ENCODE measurements at regions not wholly inside any gene's neighbourhood (a gene's known extent, or its start where the extent isn't known, plus 50 kb on each side); places are given as distances from the start of the nearest gene placed in this dataset.

GRCh38 chr12:102601621-102602020 is 121.3 kb upstream of the IGF1 start:
- no peak for DNase-seq (ENCODE audit: low read depth in 1 of 2, low spot score in 1 of 2)

DNA sequence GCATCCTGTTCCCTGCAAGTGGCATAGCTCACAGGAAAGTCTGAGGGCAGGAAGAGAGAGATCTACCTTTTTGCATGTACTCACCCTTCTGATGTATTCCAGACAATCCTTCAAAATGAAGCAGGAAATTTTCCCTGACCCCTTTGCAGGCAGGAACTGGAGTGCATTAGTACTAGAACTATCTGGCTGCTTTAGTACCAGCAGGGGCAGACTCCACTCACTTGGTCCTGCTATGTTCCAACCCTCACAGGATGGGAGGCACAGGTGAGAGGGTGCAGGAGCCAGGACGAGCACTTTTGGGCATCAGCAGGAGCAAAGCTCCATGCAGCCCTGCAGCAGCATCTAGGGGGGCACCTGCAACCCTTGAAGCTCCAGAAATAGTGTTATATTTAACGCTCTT is 116.3 kb upstream of the IGF1 start:
- DNase-seq (ENCODE audit: low read depth in 1 of 2, low spot score in 1 of 2) = no peak

DNA sequence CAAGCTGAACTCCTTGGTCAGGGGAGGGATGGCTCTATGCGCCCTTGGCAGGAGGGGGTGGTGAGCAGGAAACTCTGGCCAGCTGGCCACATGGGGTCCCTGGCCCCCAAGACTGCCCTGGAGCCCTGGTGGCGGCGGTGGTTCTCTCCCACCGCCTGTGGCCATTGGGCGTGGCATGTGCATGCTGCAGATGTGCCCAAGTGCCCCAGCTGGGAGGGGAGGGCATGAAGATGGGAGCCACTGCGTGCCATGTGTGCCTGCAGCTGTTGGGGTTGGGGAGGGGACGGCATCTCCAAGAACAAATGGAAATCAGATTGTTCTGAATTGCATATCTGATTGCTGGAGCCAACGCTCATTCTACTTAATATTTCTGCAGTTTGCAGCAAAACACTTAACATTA is 115.7 kb upstream of the IGF1 start:
- no peak for DNase-seq (ENCODE audit: low read depth in 1 of 2, low spot score in 1 of 2)

GRCh38 chr12:102595315-102595714 is 115.0 kb upstream of the IGF1 start:
- DNase-seq (ENCODE audit: low read depth in 1 of 2, low spot score in 1 of 2) = no peak

GRCh38 chr12:102593134-102593533 is 112.8 kb upstream of the IGF1 start:
- DNase-seq (ENCODE audit: low read depth in 1 of 2, low spot score in 1 of 2) = no peak

- no peak for DNase-seq (ENCODE audit: low read depth in 1 of 2, low spot score in 1 of 2)
These were observed 111.8 kb upstream of the IGF1 start for GRCh38 chr12:102592134-102592533.

GRCh38 chr12:102573237-102573636 is 92.9 kb upstream of the IGF1 start:
- DNase-seq (ENCODE audit: low read depth in 1 of 2, low spot score in 1 of 2) = no peak

DNA sequence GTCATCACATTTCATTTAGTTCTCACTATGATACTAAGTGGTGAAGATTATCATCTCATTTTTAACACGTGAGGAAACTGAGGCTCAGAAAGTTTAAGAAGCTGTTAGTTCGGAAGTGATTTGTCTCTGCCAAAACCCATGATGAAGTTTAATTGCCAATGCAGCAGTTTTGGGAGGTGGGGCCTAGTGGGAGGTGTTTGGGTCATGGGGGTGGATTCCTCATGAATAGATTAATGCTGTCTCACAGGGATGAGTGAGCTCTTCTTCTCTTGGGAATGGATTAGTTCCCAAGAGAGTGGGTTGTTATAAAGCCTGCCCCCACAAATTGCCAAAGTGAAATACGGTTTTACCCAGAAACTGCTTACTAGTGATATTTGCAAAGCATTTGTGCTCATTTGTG is 91.5 kb upstream of the IGF1 start:
- DNase-seq (ENCODE audit: low read depth in 1 of 2, low spot score in 1 of 2) = no peak

GRCh38 chr12:102570256-102570655 is 89.9 kb upstream of the IGF1 start:
- DNase-seq (ENCODE audit: low read depth in 1 of 2, low spot score in 1 of 2) = no peak

DNA sequence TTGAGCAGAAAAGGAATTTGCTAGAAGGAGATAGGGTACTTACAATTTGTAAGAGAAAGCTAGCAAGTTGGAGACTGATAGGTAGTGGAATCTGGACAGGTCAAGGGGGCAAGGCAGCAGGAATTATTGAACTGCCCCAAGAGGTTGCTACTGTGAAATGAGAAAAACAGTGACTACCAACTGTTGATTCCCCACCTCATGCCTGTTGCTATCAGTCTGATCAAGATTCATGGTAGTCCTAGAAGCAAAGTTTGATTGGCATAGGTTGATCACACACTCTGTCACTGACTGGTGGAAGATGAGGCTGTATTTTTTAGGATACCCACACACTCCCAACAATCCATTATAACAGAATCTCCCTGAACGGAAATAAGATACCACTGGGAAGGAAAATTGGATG is 89.4 kb upstream of the IGF1 start:
- no peak for DNase-seq (ENCODE audit: low read depth in 1 of 2, low spot score in 1 of 2)

- no peak for DNase-seq (ENCODE audit: low read depth in 1 of 2, low spot score in 1 of 2)
These were observed 87.9 kb upstream of the IGF1 start for GRCh38 chr12:102568276-102568675.

DNA sequence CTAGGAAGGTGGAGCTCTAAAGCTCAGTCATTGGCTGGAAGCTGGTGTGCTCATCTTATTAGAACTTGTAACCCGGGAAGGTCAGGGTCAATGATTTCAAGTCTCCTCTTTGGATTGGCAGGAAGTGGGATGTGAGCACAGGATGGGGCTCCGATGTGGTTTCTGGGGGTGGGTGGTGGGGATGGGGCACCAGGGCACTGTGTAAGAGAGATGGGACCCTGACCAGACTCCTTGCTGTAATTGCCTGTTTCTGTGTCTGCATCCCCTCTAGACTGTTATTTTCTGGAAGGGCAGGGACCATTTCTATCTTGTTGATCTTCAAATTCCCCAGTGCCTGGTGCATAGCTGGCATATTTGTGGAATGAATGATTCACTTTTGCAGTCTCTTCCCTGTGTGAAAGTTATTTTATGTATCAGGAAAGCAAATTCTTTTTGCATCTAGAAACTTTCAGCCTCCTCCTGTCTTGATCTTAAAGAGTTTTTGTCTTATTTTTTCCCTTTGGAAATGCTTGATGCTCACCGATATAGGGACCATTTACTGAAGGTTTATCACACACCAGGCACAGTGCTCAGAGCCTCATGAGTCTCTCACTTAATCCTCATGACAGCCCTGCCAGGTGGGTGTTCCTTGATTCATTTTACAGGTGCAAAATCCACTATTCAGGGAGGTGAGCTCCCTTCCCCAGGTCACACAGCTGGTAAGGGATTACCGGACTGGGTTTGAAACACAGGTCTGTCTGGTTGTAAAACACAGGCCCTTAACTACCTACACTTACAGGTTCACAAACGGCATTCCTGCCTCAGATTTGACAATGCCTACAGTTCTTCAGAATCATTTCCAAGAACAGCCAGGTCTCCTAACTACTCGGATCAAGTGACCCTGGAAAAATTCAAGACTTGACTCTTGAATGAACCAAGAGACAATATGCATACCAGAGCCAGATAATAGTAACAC is 86.9 kb upstream of the IGF1 start:
- DNase-seq (ENCODE audit: low read depth in 1 of 2, low spot score in 1 of 2) = no peak

GRCh38 chr12:102565555-102565954 is 85.2 kb upstream of the IGF1 start:
- no peak for DNase-seq (ENCODE audit: low read depth in 1 of 2, low spot score in 1 of 2)

DNA sequence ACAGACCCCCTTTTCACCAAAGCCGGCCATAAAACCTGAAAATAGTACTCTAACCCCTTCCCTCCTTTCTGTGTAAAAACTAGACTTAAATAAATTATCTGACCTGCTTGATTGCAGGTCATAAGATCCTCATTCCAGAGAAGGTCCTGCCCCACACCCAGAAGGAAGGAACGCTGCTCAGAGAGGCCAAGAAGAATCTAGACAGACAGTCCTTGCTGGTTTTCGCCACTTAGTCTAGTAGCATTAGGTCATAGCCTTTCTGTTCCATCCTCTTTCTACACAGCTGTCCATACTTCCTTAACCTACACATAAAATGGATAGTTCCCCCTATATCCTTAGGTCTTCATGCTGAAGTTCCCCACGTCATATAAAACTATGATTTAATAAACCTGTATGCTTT is 83.7 kb upstream of the IGF1 start:
- no peak for DNase-seq (ENCODE audit: low read depth in 1 of 2, low spot score in 1 of 2)

GRCh38 chr12:102562836-102563425 is 82.6 kb upstream of the IGF1 start:
- DNase-seq (ENCODE audit: low read depth in 1 of 2, low spot score in 1 of 2) = no peak

- DNase-seq (ENCODE audit: low read depth in 1 of 2, low spot score in 1 of 2) = no peak
These were observed 70.8 kb upstream of the IGF1 start for GRCh38 chr12:102551186-102551585.

GRCh38 chr12:102549691-102550090 is 69.3 kb upstream of the IGF1 start:
- no peak for DNase-seq (ENCODE audit: low read depth in 1 of 2, low spot score in 1 of 2)

DNA sequence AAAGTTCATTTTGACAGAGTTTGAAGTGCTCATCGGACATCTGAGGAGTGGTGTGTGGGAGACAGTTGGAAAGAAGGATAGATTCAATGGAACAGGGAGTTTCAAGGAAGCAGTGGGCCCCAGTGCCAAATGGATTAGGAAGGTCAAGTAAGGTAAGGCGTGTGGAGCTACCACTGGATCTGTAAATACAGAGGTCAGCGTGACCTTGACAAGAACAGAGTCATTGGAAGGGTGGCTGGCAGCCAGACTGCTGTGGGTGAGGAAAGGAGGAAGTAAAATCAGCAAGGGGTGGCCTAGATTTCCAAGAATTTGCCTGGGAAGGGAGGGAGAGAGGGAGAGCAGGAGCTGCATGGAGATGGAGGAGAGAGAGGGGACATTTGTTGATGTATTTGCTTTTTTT is 68.2 kb upstream of the IGF1 start:
- no peak for DNase-seq (ENCODE audit: low read depth in 1 of 2, low spot score in 1 of 2)

DNA sequence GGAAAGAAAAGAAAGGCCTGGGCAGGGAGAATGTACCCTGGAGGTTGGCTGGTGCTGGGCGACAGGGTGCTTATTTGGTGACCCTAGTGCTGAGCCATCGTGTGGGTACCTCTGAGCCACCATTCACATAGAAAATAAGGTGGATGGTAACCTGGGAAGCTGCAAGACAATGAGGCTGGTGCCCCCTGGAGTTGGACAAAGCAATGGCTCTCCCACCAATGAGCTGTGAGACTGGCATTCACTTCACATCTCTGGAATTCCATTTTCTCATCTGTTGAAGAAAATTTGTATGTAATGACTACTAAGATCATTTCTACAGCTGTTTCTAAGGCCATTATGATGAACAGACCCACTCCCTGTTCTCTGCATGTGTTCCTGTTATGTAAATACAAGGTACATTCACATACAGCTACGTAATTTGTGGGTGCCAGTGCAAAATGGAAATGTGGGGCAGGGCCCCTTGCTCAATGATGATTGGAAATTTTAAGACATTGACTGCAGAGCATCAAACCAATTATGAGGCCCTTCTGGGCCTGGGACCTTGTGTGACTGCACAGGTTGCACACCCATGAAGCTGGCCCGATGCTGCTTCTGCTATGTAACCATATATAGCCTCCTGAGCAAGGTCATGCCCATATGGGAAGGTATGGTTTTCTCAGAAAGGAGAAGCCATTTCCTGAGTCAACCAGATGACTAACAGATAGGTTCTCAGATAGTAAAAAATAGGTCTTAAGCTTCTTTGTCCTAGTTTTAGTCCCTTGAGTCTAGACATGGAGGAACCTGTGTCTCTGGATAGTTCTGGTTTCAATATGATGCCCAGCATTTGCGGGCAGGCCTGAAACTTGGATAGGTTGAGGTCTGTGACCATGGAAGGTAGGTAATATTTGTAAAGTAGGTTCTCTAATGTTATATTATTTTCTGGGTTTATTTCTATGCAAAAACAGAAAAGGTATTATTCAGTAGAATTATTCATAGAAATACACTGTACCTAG is 63.4 kb upstream of the IGF1 start:
- DNase-seq (ENCODE audit: low read depth in 1 of 2, low spot score in 1 of 2) = no peak

GRCh38 chr12:102542816-102543440 is 62.6 kb upstream of the IGF1 start:
- DNase-seq (ENCODE audit: low read depth in 1 of 2, low spot score in 1 of 2) = no peak

DNA sequence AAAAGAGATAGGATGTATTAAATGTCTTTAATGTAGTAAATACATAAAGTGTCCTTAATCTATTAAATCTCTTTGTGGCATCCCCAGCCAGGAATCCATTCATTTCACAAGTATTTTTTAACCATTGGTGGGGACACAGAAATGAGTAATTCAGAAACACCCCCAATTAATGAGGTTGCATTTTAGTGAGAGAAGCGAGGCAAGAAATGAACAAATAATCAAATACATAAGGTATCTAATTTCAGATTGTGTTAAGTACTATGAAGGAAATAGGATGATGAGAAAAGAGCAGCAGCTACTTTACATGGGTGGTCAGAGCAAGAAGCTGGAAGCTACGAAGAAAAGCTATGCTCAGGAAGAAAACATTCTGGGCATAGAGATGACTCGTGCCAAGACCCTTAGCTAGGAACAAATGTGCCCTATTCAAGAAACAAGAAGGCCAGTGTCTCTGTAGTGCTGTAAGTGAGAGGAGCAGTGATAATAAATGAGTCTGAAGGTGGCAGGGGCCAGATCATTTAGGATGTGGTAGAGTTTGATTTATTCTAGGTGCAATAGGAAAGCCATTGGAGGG is 60.5 kb upstream of the IGF1 start:
- DNase-seq (ENCODE audit: low read depth in 1 of 2, low spot score in 1 of 2) = no peak

All from activated CD4-positive, alpha-beta T cell treated with anti-CD3 and anti-CD28 coated beads, Interleukin-2, amount 50 U/mL, for 24 hours (primary cell).